ENCODE measurements at regions not wholly inside any gene's neighbourhood (a gene's known extent, or its start where the extent isn't known, plus 50 kb on each side); places are given as distances from the start of the nearest gene placed in this dataset.

DNA sequence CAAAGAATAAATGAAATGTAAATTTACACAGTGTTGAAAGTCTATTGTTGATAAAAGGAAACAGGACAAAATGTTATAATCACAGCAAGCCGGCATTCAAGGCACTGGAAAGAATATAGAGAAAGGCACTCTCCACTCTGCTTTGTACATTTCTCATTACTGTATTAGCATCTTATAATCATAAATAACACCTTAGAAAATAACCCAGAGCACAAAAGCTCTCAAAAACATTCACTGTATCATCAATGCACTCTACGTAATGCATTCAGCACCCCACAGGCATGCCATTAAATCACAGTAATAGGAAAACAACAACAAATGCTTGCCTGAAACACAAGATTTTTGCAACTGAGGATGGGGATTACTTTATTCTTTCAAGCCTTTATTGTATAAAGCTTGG is 75.3 kb upstream of the TRPC3 start:
- no peak for DNase-seq

DNA sequence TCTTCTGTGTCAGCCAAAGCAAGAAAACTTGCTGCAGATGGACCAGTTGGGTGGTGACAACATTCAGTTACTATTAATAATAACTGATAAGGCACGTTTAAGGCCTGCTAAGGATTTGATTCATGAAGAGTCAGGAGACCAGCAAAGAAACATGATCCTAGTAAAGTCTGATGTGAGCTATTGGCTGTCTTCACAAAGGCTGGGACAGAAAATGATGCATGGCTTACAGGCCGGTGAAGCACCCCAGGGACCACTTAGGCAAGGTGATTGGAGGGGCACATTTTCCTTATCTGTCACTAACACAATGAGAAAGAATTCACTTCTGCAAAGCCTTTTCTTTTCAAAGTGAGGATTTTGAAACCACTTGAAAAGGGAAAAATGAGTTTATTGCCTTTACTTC is 65.4 kb upstream of the TRPC3 start:
- no peak for DNase-seq

DNA sequence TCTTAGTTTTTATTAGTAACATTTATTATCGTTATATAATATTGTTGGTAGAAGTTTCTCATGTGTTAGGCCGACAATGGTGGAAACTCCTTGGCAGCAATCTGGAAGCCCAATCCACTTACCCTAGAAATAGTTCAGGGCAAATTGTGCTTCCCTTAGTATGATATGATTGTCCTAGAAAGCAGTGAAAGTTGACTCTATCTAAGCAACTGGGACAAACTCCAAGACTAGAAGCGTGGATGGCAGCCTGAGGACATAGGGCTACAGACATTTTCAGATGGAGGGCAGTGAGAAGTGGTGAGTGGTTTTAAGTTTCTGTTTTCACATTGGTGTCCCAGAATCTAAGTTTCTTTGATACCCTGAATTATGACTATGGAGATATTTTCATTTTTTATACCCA is 63.3 kb upstream of the TRPC3 start:
- no peak for DNase-seq

GRCh38 chr4:122012735-122013134 is 60.9 kb upstream of the TRPC3 start:
- DNase-seq: peak; percentile 81

- peak; percentile 60 for DNase-seq
Measured at GRCh38 chr4:122010610-122011009, 58.8 kb upstream of the TRPC3 start.

DNA sequence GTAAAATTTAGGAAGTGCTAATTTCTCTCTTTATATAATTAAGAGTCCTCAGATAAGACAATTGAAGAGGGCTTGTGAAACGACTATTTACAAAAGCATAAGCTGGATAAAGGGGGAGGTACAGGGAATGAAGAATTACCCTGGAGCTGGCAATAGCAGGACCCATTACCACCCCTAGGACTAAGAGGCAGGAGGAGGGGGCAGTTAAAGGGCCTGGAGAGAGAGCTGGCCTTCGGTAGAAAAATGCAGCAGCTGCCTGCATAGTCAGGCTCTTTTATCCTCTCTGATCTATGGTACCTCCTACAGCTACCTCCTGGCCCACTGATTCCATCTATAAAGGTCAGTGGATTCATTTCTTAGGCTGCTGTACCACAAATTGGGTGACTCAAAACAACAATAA is 57.7 kb upstream of the TRPC3 start:
- DNase-seq: no peak

DNA sequence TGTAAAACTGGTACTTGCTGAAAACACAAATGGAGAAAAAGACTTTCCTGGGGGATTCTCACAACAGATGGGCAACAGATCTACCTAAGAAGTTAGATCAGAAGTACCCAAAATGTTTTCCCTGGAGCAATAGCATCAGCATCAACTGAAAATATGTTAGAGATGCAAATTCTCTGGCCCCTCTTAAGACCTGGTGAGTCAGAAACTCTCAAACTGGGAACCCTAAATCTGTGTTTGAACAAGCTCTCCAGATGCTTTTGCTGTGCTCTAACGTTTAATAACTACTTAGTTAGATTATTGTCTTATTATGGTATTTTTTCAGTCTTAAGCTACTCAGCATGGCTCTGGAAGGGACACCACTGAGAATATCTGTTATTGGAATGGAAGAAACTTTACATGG is 55.2 kb upstream of the TRPC3 start:
- no peak for DNase-seq

DNA sequence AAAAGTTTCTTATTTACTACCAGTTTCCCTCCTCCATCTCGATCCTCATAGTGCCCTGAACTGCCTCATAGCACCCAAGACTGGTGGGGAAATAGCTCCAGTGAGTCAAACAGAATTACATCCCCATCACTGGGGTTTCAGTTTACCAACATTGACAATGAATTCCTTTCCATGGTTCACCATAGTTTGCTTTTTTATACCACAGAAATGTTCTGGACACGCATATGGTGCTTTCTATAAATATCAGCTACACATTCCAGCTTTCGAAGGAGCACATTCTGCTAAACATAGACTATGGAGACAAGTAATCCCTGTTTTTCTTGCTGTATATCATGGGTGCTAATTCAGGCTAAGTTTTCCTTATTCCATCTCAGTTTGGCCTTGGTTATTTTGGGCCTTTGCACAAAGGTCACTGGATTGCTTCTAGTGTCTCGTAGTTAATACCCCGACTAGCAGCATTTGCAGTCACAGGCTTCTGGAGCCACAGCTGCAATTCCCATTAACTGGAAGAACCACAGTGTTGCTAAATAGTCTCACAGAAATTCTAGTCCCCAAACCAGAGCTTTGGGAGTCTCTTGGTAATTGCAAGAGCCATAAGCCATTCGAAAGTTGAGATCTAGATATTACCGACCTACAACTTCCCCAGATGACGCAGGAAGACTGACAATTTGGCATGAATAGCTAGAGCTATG is 53.4 kb upstream of the TRPC3 start:
- DNase-seq: peak; percentile 72

- DNase-seq: no peak
Measured at GRCh38 chr4:122003335-122003734, 51.5 kb upstream of the TRPC3 start.
